GM23248 (cell line): ENCODE measurements at regions not wholly inside any gene's neighbourhood (a gene's known extent, or its start where the extent isn't known, plus 50 kb on each side); places are given as distances from the start of the nearest gene placed in this dataset.

Source experiments
- EZH2 ChIP-seq: fragments of 200-600 bp; sonication (generic); IDR thresholded peaks from 2 replicates; pipeline ENCODE4 v1.6.1; 2018; ENCODE audit warnings: antibody characterized with exemption, mild to moderate bottlenecking; ENCODE audit not compliant: insufficient read depth, poor library complexity, severe bottlenecking
- EZH2phosphoT487 ChIP-seq: fragments of 200-600 bp; sonication (generic); IDR thresholded peaks from 2 replicates; pipeline ENCODE4 v1.6.1; 2018; ENCODE audit warnings: antibody characterized with exemption, moderate library complexity, mild to moderate bottlenecking, low read depth; ENCODE audit not compliant: insufficient read depth

DNA sequence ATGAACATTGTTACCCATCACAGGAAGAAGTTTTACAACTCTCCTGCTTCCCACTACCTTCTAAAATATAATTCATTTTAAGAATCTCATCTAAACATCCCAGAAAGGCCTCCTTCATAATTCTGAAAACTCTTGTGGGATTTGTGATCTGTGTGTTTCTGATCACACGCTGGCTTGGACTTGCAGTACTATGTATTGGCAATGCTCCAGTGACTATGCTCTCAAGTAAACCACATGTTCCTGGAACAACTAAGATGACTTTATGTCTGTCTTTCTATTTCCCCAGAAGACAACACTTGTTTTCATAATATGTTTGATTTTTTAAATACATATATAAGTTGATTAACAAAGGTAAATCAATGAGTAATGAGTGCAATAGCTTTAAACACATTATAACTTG lies 376.6 kb upstream of the NETO1 start:
- TF ChIP-seq EZH2 (no peak), EZH2phosphoT487 (no peak)
